CMK (cell line): ENCODE measurements at regions not wholly inside any gene's neighbourhood (a gene's known extent, or its start where the extent isn't known, plus 50 kb on each side); places are given as distances from the start of the nearest gene placed in this dataset.

Source experiments
- DNase-seq: peaks from one replicate; pipeline ENCODE4 v3.0.0-alpha.2; 2010; ENCODE audit warnings: low read depth

- DNase-seq, result no peak
These were observed 480.6 kb downstream of the IPMK start for GRCh38 chr10:57786850-57787750.

- no peak for DNase-seq
These were observed 481.4 kb downstream of the IPMK start for GRCh38 chr10:57786331-57786730.

- no peak for DNase-seq
These were observed 482.1 kb downstream of the IPMK start for GRCh38 chr10:57785546-57785945.

- no peak for DNase-seq
These were observed 482.6 kb downstream of the IPMK start for GRCh38 chr10:57785068-57785467.

DNA sequence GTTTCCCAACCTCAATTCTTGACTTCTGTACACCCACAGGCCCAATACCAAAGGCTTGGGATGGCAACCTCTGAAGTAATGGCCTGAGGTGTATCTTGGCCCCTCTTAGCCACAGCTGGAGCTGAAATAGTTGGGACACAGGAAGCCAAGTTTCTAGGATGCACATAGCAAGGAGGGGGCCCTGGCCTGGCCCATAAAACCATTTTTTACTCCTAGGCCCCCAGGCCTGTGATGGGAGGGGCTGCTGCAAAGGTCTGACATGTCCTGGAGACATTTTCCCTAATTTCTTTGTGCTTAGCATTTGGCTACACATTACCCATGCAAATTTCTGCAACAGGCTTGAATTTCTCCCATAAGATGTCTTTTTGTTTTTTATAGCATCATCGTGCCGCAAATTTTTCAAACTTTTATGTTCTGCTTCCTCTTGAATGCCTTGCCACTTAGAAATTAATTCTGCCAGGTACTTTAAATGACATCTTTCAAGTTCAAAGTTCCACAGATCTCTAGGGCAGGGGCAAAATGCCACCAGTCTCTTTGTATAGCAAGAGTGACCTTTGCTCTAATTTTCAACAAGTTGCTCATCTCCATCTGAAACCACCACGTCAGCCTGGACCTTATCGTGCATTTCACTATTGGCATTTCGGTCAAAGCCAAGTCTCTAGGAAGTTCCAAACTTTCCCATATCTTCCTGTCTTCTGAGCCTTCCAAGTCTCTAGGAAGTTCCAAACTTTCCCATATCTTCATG lies 490.8 kb downstream of the IPMK start:
- no peak for DNase-seq

GRCh38 chr10:57775250-57775649 lies 492.4 kb downstream of the IPMK start:
- no peak for DNase-seq

- no peak for DNase-seq
These were observed 498.4 kb downstream of the IPMK start for GRCh38 chr10:57769298-57769697.

DNA sequence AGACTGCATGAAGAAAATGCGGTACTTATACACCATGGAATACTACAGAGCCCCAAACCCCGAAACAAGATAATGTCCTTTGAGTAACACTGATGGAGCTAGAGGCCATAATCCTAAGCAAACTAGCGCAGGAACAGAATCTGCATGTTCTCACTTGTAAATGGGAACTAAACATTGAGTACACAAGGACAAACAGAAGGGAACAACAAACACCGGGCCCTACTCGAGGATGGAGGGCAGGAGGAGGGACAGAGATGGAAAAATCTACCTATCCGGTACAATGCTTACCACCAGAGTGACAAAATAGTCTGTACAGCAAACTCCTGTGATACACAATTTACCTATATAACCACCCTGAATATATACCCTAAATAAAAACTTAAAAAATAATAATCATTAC lies 507.9 kb downstream of the IPMK start:
- no peak for DNase-seq

- no peak for DNase-seq
These were observed 512.9 kb downstream of the IPMK start for GRCh38 chr10:57754803-57755202.

GRCh38 chr10:57743711-57744110 lies 524.0 kb downstream of the IPMK start:
- DNase-seq, result no peak

DNA sequence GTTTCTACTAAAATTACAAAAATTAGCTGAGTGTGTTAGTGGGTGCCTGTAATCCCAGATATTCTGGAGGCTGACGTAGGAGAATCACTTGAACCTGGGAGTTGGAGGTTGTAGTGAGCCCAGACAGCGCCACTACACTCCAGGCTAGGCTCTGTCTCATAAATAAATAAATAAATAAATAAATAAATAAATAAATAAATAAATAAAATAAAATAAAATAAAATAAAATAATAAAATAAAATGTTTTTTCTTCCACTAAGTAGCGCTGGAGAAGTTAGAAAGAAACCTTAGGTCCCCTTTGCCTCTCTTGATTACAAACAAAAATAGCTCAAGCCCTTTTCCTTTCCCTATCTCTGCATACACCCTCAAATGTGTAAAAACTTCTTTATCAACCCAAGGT lies 525.9 kb downstream of the IPMK start:
- DNase-seq, result no peak

GRCh38 chr10:57723305-57723704 lies 544.4 kb downstream of the IPMK start:
- DNase-seq, result no peak

DNA sequence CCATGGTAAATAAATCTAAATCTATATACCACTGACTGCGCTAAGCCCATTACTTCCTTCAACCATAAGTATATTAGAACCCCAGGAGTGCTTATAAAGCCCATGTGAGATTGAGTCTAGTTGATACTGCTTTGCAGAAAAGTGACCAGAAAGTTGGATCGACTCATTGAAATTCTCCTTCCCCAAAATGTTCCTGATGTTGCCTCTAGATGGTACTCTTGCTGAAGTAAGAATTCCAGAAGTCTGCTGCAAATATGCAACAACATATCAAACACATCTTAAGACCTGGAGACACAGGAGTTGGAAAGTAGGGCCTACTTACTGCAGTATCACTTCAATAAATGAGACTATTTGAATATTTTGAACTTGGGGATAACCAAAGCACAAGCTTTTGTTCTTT lies 550.8 kb downstream of the IPMK start:
- DNase-seq, result no peak

GRCh38 chr10:57715233-57715632 lies 552.5 kb downstream of the IPMK start:
- DNase-seq, result no peak

DNA sequence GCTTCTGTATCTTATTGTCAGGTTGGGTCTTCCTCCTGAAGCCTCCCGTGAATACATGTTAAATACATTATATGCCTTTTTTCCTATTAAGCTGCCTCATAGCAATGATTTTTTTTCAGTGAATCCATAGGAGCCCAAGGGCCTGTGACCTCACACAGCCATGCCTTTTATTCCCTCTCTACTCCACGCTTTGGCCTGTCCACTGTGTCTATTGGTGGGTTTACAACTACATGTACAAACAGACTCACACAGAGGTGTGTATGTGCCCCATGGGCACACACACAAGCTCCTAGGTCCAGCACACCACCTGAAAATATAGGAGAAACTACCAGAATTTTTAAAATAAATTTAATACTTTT lies 560.4 kb downstream of the IPMK start:
- DNase-seq, result no peak

DNA sequence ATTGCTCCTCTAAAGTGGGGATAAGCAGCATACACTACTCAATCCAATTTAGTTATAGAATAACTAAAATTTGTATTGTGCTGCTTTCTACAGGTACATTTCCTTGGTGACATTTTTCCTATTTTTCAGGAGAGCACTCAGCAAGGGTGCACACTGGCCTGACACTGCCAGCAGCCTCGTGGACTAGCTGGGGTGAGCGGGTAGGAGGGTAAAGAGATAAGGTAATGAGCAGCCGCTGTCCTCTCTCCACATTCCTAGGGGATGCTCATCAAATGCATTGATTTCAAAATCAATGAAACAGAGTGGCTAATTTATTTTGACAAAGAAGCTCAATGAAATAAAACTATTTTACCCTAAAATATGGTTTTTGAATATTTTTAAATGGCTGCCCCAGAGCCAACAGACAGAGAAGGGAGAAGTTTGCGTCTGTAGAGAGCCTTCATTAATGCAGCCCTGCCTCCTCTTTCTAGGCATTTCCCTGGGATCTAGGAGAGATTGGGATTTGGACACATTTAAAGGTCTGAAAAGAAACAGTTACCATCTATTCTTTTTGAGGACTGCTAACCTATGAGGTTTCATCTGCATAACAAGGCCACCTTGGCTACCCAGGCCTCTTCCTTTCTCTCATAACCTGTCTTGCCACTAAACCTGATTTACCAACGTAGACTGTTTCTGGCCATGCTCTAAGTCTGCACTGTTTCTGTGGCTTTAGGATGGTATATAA lies 561.0 kb downstream of the IPMK start:
- no peak for DNase-seq

DNA sequence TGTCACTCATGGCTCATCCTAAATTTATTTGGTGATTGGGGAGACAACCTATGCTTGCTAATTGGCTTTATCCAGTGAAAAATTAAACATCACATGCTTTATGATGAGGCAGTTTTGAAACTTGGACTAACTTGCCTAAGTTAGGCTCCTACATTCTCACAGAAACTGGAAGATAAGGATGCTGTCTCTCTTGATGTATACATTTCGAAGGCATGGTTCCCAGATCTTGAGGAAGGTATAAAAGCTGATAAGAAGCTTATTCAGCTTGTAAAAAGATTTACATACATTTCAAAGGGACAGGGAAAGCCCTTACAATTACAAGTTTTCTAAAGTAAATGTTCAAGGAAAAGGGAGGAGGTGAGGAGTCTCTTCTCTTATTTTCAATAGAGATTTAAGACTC lies 561.7 kb downstream of the IPMK start:
- DNase-seq, result no peak

GRCh38 chr10:57699944-57700343 lies 567.8 kb downstream of the IPMK start:
- no peak for DNase-seq

GRCh38 chr10:57696641-57697040 lies 571.1 kb downstream of the IPMK start:
- DNase-seq, result no peak

DNA sequence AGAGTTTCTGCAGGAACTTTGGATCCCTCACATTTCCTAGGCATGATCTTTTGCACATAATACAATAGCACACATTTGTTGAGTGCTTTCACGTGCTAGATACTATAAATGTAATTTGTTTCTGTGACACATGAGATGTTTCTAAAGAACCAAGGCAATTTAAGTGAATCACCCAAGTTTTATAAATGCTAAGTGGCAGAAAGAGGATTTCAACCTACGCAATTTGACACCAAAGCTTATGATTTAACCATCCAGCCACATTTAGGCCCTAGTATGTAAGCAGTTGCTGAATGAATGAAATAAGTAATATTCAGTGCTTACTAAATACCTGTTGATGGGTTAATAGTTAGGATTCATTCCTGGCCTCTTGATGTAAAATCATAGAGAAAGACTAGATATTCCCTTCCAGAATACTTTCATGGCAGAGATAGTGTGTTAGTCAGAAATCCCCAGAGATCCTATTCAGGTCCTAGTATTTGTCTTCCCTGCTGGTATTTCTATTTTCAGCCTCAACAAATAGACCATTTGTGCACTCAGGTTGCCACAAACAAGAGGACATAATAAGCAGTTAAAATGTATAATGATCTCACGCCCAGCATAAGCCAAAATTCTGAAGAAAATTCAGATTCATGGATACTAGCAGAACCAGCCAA lies 572.6 kb downstream of the IPMK start:
- no peak for DNase-seq

GRCh38 chr10:57692255-57692980 lies 575.3 kb downstream of the IPMK start:
- DNase-seq, result no peak
